ENCODE measurements at regions not wholly inside any gene's neighbourhood (a gene's known extent, or its start where the extent isn't known, plus 50 kb on each side); places are given as distances from the start of the nearest gene placed in this dataset.

DNA sequence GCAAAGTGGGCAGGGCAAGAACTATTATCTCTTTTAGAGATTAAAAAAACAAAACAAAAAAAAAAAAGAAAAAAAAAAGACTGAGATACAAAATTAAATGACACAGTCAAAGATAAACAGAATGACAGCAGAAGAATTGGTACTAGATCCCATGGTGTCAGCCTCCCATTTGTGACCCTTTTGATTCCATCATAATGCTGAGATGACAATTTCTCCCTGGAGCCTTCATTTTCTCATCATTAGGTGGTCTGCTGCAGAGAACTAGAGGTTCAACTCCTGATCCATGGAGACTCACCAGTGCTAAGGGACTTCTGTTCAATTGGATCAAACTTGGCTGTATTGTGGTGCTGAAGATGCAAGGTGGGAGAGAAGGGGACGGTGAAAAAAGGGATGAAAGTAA lies 123.5 kb upstream of the SPDL1 start:
- in situ Hi-C loops (cut with HindIII; ENCODE audit: low sequenced_read_pairs): no loop called here
- DNase-seq (ENCODE audit: low spot score): no peak

DNA sequence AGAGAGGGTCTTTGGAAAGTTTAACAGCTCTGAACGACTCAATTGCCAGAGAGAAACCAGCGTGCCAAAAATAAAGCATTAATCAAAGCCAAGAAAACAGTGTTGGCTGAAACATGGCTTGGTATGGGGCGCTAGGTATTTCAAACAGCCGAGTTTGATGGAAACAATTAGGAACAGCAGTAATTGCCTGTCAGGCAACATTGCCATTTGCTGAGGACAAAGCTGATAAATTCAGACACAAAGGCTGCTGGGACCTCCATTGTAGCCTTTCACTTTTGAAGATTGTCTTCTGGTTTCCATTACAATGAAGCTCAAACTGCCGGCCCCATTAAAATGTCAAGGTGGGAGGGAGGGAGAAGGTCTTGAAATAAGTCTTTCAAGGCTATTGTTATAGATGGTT lies 125.4 kb upstream of the SPDL1 start:
- no peak for DNase-seq (ENCODE audit: low spot score)
- in situ Hi-C loops (cut with HindIII; ENCODE audit: low sequenced_read_pairs): no loop called here

DNA sequence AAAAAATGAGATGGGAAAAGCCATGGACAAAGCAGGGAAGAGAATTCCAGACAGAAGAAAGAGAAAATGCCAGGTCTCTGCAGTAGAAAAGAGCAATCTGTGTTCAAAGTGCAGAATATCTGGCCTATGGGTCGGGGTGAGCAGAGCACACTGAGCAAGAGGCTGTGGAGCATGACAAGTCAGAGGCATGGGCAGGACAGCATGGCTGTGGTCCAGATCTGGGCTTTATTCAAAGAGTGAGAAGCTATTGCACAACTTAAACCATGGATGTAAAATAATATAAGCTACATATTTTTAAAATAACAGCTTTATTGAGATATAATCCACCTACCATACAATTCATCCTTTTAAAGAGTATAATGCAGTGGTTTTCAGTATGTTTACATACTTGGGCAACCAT lies 133.1 kb upstream of the SPDL1 start:
- in situ Hi-C loops (cut with HindIII; ENCODE audit: low sequenced_read_pairs): no loop called here

GRCh38 chr5:169448826-169449225 lies 134.7 kb upstream of the SPDL1 start:
- in situ Hi-C loops (cut with HindIII; ENCODE audit: low sequenced_read_pairs): no loop called here
- DNase-seq (ENCODE audit: low spot score): no peak

More for the DNA sequence above, 133.1 kb upstream of the SPDL1 start:
- no peak for DNase-seq (ENCODE audit: low spot score)

- no peak for DNase-seq (ENCODE audit: low spot score)
These were observed 138.4 kb upstream of the SPDL1 start for GRCh38 chr5:169445191-169445590.

DNA sequence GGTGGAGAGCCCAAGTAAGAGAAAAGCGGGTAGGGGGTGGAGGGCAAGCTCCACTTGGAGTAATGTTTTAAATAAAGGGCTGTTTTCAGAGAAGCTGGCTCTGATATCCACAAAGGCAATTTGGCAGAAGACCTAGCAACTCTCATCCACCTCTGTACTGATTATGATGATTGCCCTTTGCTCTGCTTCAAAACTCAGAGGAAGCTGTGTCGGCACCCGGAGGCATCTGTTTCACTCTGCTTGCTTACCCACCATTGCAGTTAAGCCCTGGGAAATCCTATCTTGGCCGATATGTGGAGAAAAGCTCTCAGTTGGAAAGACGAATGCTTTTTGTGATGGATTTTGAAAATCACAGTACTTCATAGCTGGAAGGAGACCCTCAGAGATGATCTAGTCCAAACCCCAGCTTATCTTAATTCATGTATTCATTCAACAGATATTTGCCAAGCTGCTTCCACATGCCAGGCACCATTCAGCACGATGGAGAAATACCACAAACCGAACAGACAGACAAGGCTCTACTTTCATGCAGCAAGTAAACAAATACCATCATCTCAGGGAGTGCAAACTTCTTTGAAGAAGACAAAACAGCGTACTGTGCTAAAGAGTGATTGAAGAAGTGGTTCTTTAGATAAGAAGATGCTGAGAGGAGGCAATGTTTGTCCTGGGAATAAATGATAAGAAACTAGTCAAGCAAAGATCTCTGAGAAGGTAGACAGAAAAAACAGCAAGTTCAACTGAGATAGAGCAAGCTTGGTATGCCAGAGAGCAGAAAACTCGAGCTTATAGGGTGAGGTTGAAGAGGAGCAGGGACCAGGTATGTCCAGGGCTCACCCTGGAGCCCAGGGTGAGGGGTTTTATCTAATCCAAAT lies 140.4 kb upstream of the SPDL1 start:
- in situ Hi-C loops (cut with HindIII; ENCODE audit: low sequenced_read_pairs): no loop called here

More at GRCh38 chr5:169445191-169445590, 138.4 kb upstream of the SPDL1 start:
- in situ Hi-C loops (cut with HindIII; ENCODE audit: low sequenced_read_pairs): no loop called here

GRCh38 chr5:169442403-169442874 lies 141.1 kb upstream of the SPDL1 start:
- in situ Hi-C loops (cut with HindIII; ENCODE audit: low sequenced_read_pairs): no loop called here
- DNase-seq (ENCODE audit: low spot score): no peak

More for the DNA sequence above, 140.4 kb upstream of the SPDL1 start:
- DNase-seq (ENCODE audit: low spot score): no peak

- in situ Hi-C loops (cut with HindIII; ENCODE audit: low sequenced_read_pairs): no loop called here
- DNase-seq (ENCODE audit: low spot score): no peak
These were observed 139.3 kb upstream of the SLIT3 start for GRCh38 chr5:169440107-169440705.

- in situ Hi-C loops (cut with HindIII; ENCODE audit: low sequenced_read_pairs): no loop called here
- DNase-seq (ENCODE audit: low spot score): no peak
These were observed 138.4 kb upstream of the SLIT3 start for GRCh38 chr5:169439362-169439761.

DNA sequence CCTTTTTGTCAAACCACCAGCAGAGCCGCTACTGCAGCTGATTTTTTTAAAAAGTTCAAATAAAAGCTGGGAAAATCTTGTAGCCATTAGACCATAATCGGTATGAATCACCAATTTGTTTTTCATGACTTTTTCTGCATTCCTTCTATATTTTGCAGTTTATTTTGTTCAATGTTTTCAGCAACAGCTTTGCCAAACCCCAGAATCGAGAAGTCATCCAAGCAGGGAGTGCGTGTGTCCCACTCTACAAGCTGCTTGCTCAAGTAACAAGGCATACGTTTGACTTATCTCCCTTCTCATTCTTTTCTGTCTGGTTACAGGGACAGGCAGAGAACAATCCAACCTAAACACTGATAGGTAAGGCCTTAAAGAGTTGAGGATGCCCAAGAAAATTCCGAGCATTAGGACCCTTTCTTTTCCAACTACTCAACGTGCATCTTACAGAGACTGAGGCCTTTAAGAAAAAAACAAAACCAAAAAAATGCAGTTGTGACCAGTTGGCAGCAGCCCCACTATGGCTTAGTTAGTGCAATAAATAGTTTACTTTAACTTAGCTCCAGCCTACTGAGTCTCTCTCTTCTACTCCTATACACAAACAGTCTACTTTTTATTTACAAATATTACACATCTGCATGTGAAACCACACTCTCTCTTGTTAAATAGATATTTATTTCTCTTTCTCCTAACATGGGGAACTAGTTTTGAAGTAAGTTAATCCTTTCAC lies 134.7 kb upstream of the SLIT3 start:
- DNase-seq (ENCODE audit: low spot score): no peak
- in situ Hi-C loops (cut with HindIII; ENCODE audit: low sequenced_read_pairs): no loop called here

GRCh38 chr5:169433221-169433651 lies 132.3 kb upstream of the SLIT3 start:
- no peak for DNase-seq (ENCODE audit: low spot score)
- in situ Hi-C loops (cut with HindIII; ENCODE audit: low sequenced_read_pairs): no loop called here

DNA sequence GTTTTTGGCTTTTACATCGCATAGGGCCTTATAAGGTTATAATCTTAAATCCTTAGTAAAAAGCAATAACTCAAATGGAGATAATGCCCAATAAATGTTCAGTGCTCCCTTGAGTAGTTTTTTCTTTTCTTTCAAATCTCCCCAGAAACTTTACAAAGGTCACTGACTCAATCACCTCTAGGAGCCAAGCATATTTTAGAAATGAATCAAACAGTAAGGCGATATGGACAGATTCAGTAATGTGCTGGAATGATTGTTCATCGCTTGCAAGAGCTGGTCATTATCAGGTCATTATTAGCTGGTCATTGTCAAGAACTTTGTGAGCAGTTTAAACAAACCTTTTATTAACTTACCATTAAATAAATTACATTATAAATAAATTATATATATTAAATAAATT lies 130.4 kb upstream of the SLIT3 start:
- in situ Hi-C loops (cut with HindIII; ENCODE audit: low sequenced_read_pairs): no loop called here

GRCh38 chr5:169430671-169431070 lies 129.7 kb upstream of the SLIT3 start:
- in situ Hi-C loops (cut with HindIII; ENCODE audit: low sequenced_read_pairs): no loop called here
- DNase-seq (ENCODE audit: low spot score): no peak

More for the DNA sequence above, 130.4 kb upstream of the SLIT3 start:
- DNase-seq (ENCODE audit: low spot score): no peak

GRCh38 chr5:169429044-169429443 lies 128.1 kb upstream of the SLIT3 start:
- DNase-seq (ENCODE audit: low spot score): no peak
- in situ Hi-C loops (cut with HindIII; ENCODE audit: low sequenced_read_pairs): no loop called here

- DNase-seq (ENCODE audit: low spot score): no peak
- in situ Hi-C loops (cut with HindIII; ENCODE audit: low sequenced_read_pairs): no loop called here
These were observed 125.8 kb upstream of the SLIT3 start for GRCh38 chr5:169426784-169427183.

- in situ Hi-C loops (cut with HindIII; ENCODE audit: low sequenced_read_pairs): no loop called here
- DNase-seq (ENCODE audit: low spot score): no peak
These were observed 123.9 kb upstream of the SLIT3 start for GRCh38 chr5:169424670-169425378.

GRCh38 chr5:169424279-169424655 lies 123.3 kb upstream of the SLIT3 start:
- DNase-seq (ENCODE audit: low spot score): no peak
- in situ Hi-C loops (cut with HindIII; ENCODE audit: low sequenced_read_pairs): no loop called here

DNA sequence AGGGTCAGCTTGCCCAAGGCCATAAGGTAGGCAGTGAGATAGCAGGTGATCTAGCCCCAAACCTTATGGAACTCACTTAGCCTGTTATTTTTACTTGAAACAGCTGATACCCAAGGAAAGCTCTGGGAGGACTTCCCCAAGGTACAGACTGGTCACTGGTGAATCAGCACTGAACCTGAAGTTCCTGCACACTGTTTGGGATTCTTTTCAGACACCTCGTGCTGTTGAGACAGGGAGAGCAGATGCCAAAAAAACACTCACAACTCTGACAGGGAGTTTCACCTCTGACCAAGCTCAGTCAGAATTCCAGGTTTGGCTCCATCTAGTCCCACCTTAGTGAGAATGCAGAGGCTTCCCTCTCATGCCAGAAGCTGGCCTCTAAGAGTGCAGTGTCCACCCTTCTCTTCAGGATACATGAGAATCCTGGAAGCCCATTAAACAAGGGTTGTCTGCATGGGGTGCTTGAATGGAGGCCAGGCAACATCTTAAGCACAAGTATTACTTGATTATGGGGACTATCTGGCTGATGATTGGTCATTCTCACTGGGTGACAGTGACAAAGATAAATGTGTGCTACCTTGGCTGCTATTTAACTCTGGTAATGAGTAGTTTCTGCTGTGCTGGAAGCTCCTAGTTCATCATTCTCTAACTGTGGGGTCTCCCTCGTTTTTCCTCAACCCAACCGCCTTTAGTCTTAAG lies 122.8 kb upstream of the SLIT3 start:
- in situ Hi-C loops (cut with HindIII; ENCODE audit: low sequenced_read_pairs): no loop called here
- no peak for DNase-seq (ENCODE audit: low spot score)

- in situ Hi-C loops (cut with HindIII; ENCODE audit: low sequenced_read_pairs): no loop called here
- no peak for DNase-seq (ENCODE audit: low spot score)
These were observed 121.1 kb upstream of the SLIT3 start for GRCh38 chr5:169422087-169422486.

Measured in G401 (cell line).